ENCODE measurements at regions not wholly inside any gene's neighbourhood (a gene's known extent, or its start where the extent isn't known, plus 50 kb on each side); places are given as distances from the start of the nearest gene placed in this dataset.

GRCh38 chr1:177431123-177431522 is 260.4 kb downstream of the BRINP2 start:
- TF ChIP-seq CTCF (IDR thresholded peaks at IDR 0.05) (no peak), POLR2A (IDR thresholded peaks at IDR 0.05) (no peak)
